ENCODE measurements at regions not wholly inside any gene's neighbourhood (a gene's known extent, or its start where the extent isn't known, plus 50 kb on each side); places are given as distances from the start of the nearest gene placed in this dataset.
"Not testable (repeated sequence)": the region's sequence is repeated elsewhere in the genome, so short reads cannot be mapped to it uniquely, and the experiment has no call there.

DNA sequence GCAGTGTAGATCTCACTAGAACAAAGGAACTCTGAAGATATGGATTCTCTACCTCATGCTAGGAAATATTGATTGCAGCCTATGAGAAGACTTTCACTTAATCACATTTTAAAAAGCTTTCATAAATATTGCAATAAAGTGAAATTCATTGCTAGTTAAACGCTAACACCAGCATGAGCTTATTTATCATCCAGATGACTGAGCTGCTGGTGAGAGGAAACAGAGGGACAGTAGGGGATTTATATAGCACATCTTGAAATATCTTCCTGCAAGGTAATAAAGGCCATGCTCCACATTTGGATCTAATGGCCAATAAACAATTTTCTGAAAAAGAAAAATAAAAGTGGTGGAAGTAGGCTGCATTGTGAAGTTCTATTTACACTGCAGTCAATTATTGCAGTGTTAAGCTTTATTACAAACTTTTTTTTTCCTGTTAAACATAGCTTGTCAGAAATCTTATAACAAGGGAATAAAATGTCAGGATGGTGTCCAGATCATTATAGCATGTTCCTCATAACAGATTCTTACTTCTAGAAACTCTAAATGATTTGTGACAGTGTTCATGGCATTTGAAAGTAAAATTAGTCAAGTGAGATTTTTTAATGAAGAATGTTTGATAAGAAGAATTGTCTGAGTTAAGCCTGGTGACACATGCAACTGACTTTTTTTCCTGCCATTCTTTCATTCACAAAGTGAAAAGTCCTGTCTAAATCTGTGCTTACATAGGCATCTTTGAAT lies 342.6 kb downstream of the DMAC1 start:
- DNase-seq, result no peak

DNA sequence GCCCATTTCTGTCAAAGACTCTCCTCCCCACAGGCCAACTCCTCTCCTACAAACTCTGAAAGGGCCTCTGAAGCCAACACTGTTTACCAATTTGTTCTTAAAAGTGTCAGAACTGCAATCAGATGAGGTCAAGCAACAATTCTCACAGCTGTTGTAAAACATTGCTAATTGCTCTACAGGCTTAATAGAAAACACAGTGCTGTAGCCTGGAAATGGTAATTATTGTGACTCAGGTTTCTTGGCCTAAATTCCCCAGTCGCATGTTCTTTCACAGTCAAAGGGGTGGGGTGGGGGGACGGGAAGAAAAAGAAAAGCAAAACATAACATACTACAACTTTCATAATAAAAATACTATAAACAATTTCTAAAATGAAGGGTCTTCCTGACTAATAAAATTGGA lies 343.2 kb downstream of the DMAC1 start:
- no peak for DNase-seq

DNA sequence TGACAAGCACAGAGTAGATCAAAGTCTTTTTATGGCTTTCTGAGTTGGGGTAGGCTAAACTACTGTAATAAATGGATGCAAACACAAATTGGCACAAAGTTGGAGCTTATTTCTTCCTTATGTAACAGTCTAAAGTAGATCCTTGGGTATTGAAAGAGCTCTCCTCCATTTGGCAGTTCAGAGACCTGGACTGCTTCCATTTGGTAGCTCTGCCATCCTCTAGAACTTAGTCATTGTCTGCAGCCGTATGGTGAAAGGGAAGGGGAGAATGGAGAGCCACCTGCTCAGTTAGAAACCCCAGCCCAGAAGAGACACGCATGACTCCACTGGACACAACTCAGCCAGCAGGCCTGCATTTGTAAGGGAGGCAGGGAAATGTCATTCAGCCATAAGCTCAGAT lies 345.0 kb downstream of the DMAC1 start:
- no peak for DNase-seq

DNA sequence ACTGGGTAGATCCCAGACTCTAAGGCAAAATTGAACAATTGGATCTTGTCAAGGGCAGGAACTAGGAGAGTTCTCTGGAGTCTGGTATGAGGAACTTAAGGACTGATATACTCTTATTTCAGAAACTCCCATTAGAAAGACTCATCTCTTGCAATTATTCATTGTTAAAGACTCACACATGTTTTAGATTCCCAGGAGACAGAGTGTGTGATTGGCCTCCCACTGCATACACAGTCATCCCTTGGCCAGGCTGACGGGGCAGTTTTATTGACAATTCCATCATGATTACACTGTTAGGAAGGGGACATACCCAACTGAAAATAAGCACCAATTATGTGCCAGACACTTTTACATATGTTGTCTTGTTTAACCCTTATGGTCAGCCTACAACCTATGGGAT lies 347.2 kb downstream of the DMAC1 start:
- no peak for DNase-seq

DNA sequence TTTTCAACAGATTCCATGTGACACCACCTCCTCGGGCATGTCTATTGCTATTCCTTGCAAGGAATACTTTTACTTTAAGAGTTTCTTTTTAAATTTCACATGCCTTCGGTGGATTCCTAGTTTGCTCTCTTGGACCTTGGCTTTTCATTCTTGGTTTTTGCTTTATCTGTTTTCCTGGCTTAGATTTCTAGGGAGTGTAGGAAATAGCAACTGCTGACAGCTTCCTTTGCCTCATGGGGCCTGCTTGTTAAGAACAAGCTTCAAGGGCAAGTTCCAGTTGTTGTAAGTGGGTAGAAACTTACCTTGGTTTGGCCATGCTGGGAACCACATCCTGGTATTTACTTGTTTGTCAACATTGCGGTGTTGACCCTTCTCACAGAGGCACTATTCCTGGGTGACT lies 348.5 kb downstream of the DMAC1 start:
- no peak for DNase-seq

DNA sequence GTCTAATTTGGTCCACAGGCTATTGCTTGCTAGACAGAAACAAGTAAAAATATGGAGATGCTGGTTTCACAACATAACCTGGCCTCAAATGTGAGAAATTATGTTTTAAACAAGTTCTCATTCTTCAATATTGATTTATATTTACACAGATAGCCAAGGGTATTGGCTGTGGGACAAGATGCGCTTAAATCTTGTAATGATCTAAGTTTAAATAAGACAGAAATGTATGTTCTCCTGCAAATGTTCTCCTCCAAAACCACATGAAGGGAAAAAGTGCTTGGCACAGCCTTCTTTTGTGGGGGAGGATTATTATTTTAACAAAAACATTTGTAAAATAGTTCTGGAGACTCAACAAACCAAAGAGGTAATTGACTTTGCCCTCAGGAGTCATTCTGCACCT lies 356.0 kb downstream of the DMAC1 start:
- DNase-seq, result no peak

DNA sequence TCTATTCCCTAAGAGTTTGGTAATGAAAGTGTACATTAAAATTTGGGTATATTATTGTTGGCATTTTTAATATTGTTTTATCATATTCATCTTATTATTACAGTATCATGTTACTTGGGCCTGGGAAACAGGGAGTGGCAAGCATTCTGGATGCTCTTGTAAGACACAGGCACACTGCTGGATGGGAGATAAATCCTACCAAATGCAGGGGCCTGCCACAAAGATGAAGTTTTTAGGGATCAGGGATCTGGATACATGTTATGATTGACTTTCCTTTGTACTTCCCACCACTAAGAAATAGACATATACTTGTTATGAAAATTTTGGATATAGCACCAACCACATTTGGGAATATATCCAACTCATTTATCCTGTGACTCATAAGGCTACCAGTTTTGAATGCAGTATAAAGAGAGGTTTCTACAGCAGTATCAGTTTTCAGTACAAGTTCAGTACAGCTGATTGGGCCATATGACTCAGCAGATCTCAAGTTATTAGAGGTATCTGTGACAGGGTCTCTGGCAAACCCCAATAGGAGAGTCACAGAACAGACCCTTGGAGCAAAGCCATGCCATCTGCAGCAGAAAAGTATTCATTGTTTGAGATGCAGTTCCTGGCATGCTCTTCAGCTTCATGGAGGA lies 360.1 kb downstream of the DMAC1 start:
- DNase-seq, result no peak

DNA sequence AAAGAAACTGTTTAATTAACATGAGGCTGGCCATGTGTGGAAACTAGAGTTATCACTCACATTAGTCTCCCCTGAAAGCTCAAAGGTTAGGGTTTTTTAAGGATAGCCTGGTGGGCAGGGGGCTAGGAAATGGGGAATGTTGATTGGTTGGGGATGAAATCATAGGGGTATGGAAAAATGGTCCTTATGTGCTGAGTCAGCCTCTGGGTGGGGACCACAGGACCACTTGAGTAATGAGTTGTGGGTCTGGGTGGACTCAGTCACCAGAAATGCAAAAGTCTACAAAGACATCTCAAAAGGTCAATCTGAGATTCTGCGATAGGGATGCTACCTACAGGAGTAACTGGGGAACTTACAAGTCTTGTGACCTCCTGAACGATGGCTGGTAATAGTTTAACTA lies 362.8 kb downstream of the DMAC1 start:
- no peak for DNase-seq

DNA sequence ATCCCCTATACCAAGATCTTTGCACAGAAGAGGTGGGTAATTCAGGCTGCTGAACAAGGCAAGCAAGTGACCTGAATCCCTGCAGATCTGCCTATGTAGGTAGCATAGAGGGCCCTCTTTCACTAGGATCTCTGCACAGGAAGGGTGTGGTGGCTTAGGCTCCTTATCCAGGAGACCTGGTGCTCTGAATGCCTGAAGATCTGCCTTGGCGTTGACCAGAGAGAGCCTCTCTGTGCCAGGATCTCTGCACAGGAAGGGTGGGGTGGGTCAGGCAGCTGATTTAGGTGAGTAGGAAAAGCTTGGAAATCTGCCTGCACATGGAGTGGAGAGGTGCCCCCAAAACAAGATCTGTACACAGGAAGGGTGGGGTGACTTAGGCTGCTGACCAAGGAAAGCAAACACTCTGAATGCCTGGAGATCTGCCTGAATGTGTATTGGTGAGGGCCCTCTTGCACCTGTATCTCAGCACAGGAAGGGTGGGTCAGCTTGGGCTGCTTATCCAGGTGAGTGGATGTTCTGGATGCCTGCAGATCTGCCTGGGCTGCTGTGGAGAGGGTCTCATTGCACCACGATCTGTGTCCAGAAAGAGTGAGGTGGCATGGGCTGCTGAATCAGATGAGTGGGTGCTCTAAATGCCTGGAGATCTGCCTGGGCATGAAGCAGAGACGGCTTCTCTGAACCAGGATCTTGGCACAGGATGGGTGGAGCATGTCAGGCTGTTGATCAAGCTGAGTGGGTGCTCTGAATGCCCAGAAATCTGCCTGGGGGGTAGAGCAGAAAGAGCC lies 365.9 kb downstream of the DMAC1 start:
- no peak for DNase-seq

DNA sequence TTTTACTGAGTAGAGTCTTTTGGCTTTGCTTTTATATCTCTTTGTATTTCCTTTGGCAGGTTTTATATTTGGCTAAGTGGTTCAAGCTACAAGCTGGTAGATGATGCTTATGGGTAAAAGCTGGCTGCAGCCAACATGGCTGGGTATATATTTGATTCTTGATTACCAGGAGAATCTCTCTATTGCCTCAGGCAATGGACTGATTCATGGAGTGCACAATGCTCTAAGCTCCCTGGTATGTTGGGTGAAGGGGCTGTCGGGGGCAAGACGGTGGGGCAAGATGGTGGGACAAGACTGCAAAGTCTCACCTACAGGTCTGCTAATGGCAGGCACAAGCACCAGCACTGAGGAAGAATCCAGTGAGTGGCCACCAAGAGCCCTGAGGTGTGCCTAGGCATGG lies 366.6 kb downstream of the DMAC1 start:
- no peak for DNase-seq

DNA sequence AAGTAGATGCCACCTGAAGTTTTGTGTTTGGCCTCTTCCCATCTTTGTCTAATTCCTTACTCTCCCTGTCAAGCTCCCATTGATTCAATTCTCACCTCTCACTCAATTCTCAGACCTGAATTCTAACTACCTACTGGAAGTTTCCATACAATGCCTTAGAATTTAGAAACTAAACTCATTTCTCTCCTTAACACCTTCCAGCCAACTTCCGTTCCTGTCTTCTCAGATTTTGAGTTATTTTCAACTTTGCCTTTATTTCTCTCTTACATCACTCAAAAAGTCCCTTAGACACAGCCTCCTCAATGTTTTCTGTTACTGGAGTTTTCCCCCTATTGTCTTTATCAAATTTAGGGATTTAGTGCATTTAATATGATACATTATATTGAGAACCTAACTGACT lies 382.2 kb downstream of the DMAC1 start:
- not testable (repeated sequence) for DNase-seq

DNA sequence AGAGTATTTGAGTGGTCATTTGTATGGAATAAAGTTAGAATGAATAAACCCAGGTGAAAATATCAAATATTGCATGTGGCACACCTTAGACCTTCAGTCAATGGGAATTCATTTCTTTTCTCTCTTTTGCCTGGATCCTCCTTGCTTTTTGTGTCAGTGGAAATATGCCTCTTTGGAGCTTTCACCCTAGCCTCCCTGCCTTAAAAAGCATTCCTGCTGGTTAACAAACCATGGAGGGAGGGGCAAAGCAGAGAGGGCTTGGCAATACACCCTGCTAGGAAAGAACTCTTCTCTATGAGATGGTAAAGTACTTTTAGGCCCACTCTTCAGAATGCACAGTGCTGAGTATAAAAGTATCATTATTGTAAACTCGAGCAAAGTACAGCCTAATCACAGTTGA lies 383.7 kb downstream of the DMAC1 start:
- no peak for DNase-seq

DNA sequence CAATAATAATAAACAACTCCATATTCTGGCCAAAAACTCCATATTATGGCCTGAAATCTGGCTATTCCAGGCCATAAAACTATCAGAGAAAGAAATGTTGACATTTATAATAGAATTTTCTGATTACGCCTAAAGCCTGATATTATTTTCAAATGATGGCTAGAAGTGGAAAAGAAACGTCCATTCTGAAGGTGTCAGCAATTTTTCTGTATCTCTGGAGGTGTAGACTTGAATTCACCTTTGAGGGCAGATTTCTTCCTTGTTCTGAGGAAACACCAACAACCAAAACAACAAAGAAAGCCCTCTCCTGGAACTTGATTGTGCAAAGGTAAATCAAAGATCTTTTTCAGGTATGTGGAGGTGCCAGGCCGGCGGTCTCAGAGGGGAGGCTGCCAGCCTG lies 390.7 kb downstream of the DMAC1 start:
- no peak for DNase-seq

DNA sequence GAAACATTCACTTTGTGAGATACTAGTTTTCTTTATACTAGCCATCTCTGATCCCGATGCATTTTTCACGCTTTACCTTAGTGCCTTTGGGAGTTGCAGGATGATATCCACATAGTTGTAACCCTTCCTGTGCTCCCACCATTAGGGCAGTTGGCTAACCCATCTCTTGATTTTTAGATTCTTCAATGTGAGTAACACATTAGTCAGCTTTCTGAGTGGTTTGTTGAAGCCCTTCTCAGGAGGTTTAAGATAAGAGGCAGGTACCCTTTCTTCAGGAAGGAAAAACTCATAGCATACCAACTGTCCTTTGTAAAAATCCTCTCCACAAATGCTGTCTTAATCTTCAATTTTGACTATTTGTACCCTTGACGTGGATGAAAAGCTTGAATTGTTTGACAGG lies 392.3 kb downstream of the DMAC1 start:
- DNase-seq, result no peak

DNA sequence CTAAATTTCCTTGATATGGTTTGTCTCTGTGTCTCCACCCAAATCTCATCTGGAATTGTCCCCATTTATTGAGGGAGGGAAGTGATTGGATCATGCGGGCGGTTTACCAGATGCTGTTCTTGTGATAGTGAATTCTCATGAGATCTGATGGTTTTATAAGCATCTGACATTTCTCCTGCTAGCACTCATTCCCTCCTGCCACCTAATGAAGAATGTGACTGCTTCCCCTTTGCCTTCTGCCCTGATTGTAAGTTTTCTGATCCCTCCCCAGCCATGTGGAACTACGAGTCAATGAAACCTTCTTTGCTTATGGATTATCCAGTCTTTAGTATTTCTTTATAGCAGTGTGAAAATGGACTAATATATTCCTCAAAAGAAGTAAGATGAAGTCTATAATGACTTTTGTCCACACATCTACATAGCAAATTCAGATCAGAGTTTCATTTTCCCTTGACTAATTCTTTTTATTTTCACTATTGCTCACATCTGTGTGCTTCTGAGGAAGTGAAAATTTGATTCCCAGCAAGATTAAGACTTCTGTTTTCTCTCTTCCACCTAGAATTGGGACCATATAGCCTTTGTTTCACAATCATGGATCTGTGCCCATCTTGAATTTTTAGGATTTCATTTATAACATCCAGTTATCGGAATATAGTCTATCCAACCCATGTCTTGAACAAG lies 393.5 kb downstream of the DMAC1 start:
- DNase-seq, result no peak

DNA sequence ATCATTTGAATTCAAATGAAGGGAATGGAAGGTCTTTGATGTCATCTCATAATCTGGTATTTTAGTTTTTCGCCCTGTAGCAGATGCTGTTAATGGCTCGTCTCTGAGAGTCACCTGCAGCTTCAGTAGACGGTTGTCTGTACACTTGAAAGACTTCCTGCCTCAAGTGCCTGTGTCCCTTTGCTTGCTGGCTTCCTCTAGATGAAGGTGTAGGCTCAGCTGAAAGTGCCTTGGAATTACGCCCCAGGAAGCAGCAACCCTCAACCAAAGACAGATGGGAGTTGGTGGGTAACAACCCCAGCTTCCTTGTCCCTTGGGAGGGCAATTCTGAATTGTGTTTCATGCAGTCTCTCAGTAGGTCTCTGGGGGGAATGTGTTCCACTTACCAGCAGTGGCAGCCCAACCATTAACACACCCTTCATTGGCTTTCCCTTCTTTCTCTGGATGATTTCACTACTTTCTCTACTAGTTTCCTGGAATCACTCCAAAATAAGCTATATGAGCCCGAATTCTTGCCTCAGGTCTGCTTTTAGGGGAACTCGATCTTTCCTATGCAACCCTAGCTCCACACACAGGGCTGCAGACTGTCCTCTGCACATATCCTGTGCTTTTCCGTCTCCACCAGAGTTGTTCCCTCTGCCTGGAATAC lies 395.6 kb downstream of the DMAC1 start:
- DNase-seq, result peak; percentile 9

DNA sequence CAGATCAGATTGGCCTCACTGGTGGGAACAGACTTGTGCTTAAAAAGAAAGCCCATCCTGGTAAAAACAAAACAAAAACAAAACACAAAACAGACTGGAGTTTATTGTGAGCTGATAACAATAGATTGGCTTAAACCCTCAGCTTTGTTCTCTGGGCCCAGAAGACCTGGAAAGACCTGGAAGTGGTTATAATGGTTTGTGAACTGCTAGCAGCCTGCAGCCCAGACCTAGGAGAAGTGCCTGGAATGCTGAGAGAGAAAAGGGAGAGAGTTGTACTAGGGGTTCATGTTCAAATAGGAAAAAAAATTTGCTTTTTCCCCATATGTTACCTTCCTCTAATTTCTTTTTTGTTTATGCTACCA lies 396.6 kb downstream of the DMAC1 start:
- DNase-seq, result no peak

DNA sequence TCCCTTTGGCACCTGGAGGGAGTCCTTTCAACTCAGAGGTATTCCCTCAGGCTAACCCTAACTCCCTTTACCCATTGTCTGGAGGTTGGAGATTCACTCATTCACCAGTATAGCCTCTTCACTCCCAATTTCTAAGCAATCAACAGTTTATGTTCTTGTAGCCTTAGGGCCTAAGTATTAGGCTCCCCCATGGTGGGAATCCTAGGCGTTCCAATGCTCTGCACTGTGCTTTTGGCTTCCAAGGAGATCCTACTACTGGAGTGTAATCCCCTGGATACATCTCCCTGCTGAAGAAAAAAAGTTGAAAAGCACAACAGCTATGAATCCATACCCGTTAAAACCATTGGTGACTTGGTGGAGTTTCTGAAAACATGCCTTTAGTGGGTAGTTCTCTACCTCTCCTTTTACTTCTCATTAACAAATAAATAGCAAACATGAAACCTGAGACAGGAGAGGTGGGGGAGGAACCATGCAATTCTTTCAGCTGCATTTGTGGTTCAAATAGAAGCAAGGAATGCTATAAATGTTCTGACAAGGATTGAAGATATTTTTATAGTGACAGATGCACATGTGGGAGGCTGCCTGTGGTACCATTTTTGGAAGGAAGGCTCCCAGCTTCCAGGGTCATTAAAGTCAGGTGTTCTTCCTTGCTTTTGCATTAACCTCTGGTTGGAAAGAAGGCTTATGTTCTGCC lies 397.1 kb downstream of the DMAC1 start:
- DNase-seq, result no peak

DNA sequence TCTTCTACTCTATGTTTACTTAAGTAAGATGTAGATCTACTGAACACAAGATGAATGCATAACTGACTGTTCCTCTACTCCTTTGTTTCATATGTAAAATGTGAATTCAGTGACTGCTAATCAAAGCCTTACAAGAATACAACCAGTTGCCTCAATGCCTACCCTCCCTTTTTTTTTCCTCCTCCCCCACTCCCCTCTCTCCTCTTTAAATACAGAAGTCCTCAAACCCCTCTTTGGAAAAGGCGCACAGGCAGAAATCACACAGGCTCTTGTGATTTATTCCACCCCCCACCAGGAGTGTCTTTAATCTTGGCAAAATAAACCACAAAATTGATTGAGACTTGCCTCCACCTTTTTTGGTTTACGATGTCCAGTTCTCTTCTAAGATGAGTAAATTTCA lies 398.5 kb downstream of the DMAC1 start:
- DNase-seq, result no peak

DNA sequence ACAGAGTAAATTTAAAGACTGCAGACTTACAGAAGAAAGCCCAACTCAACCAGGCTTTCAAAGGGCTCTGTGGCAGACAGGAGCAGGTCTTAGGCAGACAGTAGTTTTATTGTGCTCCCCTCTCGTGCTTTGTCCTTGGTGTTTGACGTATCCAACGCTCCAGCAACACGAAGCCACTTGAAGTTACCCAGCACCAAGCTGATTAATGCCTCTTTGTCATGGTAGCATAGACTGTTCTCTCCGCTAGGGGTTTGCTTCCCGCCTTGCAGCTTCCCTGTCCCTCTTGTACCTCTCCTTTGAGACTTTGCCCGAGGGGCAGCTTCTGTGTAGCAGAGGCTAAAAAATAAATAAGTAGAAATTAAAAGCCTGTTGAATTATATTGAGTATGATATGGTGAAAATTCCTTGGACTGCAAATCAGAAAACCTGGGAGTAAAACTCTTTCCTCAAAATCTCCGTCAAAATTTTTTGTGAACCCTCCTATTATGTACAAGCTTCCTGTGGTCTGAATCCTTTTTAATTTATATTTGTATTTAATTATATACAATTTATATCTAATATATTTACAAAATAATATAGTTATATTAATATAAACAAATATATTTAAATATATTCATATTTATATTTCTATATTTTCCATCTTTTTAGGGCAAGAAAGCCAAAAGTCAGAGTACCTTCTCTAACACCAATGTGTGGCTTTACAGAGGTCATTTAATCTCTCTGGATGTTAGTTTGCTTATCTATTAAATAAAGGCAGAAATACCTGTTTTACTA lies 405.4 kb downstream of the DMAC1 start:
- no peak for DNase-seq

DNA sequence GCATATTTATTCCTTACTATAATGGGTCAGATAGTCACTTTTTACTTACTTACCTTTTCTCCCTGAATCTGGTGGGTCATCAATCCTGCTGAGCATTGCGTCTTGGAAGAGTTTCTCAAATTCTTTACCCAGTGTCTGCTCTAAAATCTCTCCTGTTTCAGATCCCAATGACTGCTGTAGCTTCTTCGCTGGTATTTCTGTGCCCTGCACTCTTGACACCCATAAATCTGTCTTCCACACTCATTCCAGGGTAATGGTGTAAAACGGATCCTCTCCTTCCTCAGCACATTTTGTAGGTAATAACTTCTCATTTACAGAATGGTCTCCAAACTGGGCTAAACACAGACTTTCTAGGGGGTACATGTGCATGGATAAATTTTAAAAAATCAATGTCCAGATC lies 407.4 kb downstream of the DMAC1 start:
- no peak for DNase-seq

DNA sequence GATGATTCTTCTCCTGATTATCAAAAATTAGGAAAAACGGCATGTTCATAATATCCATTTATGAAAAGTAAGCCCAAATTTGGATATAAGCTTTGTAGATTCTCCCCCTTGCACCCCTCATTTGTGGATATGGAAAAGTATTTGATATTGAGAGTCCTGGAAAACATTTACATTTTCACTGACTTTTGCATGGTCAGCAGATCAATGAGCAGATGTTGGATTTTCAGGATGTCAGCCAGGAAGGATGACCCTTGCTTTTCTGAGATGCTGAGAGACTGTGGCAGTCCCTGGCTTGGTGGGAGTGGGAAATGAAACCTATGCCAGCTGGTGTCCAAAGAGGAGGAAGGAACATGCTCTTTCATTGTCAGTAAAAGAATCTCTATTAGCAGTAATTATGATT lies 410.8 kb downstream of the DMAC1 start:
- no peak for DNase-seq
